ENCODE measurements at regions not wholly inside any gene's neighbourhood (a gene's known extent, or its start where the extent isn't known, plus 50 kb on each side); places are given as distances from the start of the nearest gene placed in this dataset.

GRCh38 chr5:60084226-60084625 lies 190.7 kb upstream of the PDE4D start:
- TF ChIP-seq GLIS2 (tag by site-specific recombination; IDR thresholded peaks at IDR 0.05) (no peak), ZNF792 (tag by site-specific recombination; IDR thresholded peaks at IDR 0.05) (no peak)
